HG02970 (cell line): ENCODE measurements at regions not wholly inside any gene's neighbourhood (a gene's known extent, or its start where the extent isn't known, plus 50 kb on each side); places are given as distances from the start of the nearest gene placed in this dataset.
"Not testable (repeated sequence)": the region's sequence is repeated elsewhere in the genome, so short reads cannot be mapped to it uniquely, and the experiment has no call there.

ENCODE experiments used
- ATAC-seq: cut with Tn5 transposase; IDR thresholded peaks from one replicate; pipeline ENCODE4 v1.9.1; 2021; ENCODE audit warnings: mild to moderate bottlenecking, moderate library complexity, moderate number of reproducible peaks; ENCODE audit not compliant: unreplicated experiment, low FRiP score

DNA sequence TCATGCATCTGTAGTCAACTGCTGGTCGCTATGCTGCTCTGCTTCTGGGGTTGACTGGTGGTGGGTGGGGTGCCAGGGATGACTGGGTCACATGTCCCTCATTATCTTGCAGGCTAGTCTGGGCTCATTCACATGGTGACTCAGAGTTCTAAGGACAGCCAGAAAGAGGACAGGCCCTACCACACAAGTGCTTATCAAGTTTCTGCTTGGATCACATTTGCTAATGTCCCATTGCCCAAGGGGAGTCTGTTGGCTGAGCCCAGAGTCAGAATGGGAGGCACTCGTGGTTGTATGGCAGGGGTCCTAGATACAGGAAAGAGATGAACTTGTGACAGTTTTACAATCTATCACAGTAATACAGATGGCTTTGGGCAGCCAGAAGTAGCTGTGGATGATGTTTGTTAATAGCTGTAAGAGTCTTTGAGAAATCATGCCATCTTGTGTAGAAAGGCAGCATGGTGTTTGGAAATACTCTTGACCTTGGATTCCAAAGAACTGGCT is 221.3 kb downstream of the GPAT3 start:
- no peak for ATAC-seq

DNA sequence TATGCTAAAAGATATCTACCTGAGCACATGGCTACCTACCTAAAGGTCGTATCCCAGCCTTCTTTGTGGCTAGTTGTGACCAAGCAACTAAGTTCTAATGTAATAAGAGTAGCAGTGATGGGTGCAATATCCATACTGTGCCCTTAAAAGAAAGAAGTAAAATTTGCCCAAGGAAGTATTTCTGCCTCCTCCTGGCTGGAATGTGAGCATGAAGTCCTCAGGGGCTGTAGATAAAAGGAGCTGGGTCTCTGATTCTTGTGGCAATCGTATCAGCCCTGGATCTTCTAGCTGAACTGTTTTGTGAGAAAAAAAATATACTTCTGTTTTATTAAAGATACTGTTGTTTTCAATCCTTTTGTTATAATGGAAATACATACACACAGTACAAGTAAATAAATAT is 217.4 kb downstream of the GPAT3 start:
- ATAC-seq = no peak

DNA sequence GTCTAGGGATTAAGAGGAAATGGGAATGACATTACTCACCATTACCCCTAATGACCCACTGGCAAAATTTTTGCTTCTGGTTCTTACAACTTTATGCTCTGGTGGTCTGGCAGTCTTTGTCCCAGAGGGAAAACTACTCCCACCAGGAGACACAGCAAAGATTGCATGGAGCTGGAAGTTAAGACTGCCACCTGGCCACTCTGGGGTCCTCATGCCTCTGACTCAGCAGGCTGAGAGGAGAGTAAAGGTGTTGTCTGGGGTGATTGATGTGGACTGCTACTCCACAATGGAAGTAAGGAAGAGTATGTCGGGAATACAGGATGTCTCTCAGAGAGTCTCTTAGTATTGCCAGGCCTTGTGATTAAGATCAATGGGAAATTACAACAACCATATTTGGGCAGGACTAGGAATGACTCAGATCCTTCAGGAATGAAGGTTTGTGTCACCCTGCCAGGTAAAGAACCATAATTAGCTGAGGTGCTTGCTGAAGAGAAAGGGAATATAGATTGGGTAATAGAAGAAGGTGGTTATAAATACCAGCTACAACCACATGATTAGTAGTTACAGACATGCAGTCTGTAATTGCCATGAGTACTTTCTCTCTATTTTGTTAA is 215.5 kb downstream of the GPAT3 start:
- no peak for ATAC-seq

DNA sequence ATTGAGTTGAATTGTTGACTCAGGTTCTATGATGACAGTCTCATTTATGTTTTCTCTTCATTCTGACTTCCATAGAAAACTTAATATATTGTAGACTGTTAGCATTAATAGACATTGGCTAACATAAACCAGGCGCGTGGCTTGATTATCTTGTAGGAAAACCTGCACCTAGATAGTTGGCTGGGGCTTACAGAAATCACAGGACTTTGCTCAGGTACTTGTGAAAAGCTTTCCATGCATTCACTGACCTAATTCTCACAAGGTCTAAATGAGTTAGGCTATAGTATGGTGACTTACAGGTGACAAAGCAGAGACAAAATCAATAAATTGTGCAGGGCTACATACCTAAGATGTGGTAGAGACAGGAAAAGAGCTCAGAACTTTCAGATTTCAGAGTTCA is 212.8 kb downstream of the GPAT3 start:
- no peak for ATAC-seq

DNA sequence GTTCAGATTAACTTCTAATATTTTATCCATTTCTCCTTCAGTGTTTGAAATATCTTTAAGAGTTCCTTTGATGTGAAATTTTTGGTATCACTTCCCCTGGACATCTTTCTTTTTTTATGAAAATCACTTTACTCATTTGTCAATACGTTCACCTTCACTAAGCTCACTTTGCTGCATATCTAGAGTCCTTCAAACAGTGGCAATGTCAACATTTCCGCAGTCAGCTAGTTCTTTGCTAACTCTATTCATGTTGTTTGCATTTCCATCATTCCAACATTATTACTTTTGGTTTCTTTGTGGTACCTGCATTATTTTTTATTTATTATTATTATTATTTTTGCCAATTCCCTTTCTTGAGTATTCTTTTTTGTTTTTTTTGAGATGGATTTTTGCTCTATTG is 203.0 kb downstream of the GPAT3 start:
- no peak for ATAC-seq

DNA sequence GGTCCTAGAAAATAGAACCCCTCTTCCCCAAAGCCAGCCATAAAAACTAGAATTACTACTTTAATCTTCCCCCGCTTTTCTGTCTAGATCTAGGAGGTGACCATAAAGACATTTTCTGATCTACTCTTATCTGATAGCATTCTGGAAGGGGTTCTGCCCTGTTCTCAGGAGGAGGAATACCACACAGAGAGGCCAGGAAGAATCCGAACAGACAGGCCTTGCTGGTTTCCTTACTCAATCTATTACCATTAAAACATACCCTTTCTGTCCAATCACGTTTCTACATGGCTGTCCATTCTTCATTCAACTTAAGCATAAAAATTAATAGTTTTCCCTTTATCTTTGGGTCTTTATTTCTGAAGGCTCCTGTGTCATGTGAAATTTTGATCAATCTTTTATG is 198.7 kb downstream of the GPAT3 start:
- no peak for ATAC-seq

DNA sequence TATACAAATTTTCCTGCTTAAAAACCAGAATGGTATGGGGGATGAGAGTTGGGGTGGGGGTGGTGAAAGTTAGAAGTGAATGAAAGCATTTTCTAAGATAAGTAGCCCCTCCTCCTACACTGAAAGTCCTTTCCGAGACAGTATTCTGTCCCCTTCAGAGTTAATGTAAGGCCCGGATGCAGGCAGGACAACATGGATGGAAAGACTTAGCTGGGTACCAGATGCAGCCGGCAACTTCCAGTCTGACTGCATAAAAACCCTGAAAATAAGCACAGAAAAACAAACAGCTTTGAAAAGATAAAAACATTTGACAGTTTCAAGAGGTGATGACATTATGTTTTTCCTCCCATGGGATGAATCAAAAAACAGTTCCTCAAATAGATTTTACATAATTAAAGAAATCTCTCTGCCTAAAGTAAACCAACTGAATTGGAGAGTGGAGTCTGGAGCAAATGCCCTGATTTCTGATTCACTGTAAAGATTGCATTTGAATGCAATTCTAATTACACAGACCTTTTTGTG is 196.3 kb downstream of the GPAT3 start:
- no peak for ATAC-seq

DNA sequence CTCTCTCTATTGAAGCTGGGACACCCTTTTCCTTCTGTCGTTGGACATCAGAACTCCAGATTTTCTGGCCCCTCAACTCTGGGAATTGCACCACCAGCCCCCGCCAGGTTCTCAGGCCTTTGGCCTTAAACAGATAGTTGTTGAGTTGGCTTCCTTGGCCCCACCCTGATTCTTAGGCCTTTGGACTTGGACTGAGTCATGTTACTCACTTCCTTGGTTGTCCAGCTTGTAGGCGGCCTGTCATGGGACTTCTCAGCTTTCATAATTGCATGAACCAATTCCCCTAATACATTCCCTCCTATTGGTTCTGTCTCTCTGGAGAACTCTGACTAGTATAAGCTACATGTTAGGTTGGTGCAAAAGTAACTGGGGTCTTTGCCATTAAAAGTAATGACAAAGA is 195.7 kb downstream of the GPAT3 start:
- no peak for ATAC-seq

DNA sequence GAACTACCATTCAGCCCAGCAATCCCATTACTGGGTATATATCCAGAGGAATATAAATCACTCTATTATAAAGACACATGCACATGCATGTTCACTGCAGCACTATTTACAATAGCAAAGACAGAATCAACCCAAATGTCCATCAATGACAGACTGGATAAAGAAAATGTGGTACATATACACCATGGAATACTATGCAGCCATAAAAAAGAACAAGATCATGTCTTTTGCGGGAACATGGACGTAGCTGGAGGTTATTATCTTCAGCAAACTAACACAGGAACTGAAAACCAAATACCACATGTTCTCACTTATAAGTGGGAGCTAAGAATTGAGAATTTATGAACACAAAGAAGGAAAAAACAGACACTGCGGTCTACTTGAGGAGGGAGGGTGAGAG is 195.1 kb downstream of the GPAT3 start:
- ATAC-seq = not testable (repeated sequence)

DNA sequence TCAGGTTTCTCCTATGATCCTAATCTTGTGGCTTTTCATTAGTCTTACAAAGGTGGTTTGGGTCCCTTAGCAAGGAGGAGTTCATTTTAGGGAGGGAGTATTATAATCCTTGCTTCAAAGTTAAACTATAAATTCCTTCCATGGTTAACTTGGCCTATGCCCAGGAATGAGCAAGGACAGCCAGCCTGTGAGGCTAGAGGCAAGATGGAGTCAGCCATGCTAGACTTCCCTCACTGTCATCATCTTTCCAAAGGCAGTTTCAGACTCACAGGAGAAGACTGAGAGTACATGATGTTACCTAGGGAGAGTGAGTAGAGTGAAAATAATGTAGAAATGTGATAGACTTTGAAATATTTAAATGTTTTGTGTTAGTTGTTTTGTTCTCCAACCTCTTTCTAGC is 192.3 kb downstream of the GPAT3 start:
- no peak for ATAC-seq

DNA sequence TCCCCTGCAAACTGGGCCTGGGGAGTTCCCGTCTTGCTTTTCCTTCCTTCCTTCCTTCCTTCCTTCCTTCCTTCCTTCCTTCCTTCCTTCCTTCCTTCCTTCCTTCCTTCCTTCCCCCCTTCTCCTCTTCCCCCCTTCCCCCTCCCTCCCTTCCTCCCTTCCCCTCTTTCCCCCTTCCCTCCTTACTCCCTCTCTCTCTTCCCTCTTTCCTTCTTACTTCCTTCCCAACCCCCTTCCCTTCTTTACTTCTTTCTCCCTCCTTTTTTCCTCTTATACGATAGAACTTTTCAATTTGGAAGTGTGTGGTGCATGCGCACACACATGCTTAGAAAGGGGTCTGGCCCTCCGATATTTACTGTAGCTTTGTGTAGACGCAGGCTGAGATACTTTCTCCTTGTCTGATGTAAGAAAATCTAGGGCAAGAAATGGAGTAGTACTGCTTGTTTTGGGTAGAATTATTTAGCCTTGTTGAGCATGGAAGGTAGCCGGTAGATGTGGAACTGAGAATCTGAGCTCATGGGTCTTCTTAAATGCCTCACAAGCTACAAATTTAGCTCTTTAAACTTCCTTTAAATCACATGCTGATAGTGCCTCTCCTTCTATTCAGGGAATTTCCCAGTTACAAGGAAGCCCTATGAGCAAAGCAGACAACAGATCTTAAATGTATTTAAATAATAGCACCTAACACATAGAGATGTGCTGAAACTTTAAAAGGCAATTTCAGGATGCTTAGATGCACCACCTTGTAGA is 189.6 kb downstream of the GPAT3 start:
- no peak for ATAC-seq

DNA sequence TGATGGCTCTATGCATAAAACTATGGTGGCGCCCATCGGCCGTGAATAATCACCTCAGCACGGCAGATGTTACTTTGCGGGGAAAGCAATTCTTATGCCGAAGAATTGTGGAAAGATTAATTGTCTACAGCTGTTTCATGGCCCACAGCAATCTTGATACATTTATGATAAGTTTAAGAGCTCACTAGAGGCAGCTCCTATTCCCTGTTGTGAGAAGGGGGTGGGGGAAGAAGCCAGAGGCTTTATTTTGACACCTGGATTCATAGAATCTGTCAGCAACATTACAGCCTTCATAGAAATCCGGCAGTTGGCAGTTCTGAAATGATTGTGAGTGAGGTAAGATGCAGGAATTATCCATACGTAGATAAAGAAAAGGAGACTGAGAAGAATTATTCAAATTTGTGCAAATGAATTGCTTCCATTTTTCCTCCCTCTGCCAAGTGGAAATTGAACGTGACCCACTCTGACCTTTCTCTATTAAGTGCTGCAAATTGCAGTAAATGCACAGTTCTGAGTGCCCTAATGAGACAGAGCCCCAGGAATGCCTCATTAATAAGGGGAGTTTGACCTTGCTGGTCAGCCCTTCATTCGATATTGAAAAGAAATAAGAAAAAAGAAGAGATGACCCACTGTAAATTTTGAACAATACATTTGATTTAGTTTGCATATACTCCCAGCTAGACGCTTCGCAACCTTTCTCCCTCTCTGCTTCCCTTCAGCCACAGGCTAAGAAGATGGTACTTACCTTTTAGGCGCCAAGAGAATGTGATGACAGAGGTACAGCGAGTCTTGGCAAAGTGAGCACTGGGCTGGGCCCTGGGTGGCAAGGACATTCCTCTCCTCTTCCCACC is 188.8 kb downstream of the GPAT3 start:
- ATAC-seq = no peak

DNA sequence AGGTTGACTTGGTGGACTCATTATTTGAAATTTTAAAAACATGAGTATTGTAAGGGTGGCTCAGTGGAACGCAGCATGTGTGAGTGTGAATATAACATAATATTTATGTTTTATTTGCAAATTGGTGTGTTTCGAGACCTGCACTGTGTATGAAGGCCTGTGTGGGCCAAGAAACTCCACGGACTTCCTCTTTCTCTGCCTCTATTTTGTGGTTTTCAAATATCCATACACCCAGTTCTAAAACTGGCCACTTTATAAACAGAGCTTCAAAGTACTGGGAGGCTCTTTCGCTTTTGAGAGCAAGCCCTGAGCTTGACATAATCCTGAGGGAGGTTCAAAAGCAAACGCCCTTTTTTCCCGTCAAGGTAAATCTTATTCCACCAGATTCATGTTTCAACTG is 187.7 kb downstream of the GPAT3 start:
- ATAC-seq = no peak

DNA sequence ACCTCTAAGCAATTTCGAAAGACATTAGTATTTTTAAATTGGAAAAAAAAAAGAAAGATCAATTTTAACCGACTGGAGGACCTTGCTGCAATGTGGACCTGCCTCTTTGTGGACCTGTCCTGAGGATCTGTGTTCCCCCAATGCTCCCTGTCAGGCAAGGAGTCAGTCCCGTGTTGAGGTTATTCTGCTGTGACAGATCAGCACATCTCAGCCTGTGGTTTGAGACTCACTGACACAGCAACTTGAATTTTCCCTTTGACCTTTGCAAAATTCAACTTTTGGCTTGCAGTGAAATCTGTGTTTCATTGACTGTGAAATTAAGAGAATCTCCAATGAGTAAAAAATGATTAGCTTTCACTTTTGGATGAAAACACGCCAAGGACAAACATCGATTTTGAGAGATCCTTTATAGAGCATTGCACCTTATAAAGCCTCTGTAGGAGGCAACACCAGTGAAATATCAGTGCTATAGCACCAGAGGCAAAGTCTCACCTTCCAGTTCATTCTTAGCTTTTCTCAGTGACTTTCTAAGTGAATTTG is 186.9 kb downstream of the GPAT3 start:
- no peak for ATAC-seq

DNA sequence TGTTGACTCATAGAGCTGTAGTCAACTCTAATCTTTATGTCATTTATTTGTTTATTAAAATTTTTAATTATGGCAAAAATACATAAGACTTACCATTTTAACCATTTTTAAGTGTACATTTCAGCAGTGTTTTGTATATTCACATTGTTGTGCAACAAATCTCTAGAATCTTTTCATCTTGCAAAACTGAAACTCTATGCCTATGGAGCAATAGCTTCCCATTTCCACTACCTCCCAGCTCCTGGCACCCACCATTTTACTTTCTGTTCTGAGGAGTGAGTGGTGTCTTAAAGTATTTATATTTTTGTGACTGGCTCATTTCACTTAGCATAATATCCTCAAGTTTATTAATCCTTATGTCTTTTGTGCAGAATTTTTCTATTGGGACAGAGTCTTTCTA is 181.0 kb downstream of the GPAT3 start:
- ATAC-seq = no peak

DNA sequence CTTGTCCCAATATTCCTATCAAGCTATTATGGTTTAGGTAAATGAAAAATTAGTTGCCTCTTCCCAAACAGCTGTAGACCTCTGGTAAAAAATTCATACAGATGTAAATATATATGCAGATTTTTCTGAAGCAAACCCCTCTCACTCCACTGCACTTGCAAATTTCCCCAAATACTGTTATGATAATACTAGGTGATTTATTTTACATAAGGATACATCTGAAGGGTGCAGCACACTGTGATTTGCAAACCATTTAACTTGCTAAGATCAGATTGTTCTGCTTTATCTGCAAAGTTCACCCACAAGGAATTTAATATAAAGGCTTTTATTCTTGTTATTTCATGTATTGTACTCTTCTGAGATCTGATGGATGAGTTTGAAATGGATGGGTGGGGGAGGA is 177.0 kb downstream of the GPAT3 start:
- no peak for ATAC-seq

DNA sequence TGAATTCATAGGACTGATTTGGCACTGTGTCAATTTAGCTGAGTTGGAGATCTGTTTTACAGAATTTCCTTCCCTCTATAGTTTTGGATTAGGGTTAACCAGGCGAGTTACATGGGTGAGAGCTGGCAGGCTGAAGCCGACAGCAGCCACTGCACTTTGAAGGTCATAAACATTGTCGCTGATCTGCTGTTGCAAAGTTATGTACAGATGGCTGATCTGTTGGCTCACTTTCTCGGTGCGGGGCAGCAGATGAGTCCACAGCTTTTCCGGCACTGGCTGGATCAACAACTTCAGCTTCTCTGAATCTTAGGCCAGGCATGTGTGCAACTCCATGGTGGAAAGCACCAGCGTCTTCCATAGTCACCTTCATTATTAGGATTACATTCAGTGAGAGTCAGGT is 173.7 kb downstream of the GPAT3 start:
- no peak for ATAC-seq

DNA sequence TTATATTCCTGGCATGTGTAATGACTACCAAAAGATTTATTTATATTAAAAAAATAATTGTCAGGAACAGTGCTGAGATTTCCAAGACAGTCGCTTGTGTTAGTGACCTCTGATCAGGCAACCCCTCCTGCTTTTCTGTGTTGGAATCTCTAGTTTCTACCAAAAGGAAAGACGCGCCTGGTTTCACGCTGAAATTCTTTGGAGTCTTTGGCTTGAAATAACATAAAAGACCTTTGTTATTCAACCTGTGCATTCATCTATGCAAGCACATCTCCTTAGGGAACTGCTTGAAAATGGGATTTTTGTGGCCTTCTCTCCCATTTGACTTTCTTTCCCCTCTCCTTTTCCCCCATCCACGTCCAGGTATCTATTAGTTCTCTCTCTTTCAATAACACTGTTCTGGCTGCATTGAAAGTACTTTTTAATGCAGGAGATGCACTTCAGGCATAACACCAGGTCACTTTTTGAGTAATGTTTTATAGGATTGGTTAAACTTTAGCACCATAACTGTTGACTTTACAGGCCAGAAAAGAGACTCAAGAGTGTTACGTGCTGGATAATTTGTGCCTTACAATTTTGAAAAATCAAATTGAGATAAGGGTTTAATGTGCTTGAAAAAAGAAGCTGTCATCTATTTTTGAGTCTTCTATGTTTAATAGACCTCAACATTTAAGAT is 172.7 kb downstream of the GPAT3 start:
- ATAC-seq = no peak

DNA sequence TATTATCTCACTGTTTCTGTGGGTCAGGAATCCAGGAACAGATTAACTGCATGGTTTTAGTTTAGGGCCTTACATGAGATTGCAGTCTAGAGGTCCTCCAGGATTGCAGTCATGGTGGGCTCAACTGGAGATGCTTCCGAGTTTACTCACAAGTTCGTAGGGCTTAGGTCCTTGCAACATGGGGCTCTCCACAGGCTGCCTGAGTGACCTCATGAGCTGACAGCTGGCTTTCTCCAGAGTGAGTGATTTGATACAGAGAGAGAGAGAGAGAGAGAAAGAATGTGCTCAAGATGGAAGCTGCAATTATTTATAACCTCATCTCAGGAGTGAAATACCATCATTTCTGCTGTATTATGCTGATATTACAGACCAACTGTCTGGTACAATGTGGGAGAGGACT is 168.9 kb downstream of the GPAT3 start:
- ATAC-seq = no peak

DNA sequence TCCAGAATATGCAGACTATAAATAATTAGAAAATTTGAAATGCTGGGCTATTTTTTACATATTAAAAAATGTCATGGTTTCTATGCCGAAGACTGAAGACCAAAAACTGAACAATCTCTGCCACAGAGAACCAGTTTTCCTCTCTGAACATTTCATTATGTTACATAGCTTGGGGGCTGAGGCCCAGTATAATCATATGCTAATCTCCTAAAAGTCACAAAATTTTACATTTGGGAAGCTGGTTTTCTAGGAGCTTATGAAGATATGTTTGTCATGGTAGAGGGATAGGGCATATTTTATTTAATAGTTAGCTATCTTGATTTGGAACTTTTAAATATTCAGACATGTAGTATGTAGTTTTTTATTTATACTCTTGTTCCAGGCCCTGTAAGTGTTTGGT is 167.8 kb downstream of the GPAT3 start:
- no peak for ATAC-seq
